Spleen (tissue), 11 donors: ENCODE measurements at regions not wholly inside any gene's neighbourhood (a gene's known extent, or its start where the extent isn't known, plus 50 kb on each side); places are given as distances from the start of the nearest gene placed in this dataset.

Experiments used
- DNase-seq: peaks from one replicate; pipeline ENCODE4 v3.0.0-alpha.2; 2020
- H3K27ac ChIP-seq, 8 donors: fragments of 200-600 bp; sonication (generic) in 7 of 8; 1 replicate in 4 of 8; 2 replicates in 4 of 8; pipeline versions ENCODE4 v1.5.0 to v1.8.0; 2016 to 2021; ENCODE audit warnings: inconsistent platforms in 4 of 8, mild to moderate bottlenecking in 4 of 8, moderate library complexity in 1 of 8
- H3K27me3 ChIP-seq, 7 donors: fragments of 200-600 bp; sonication (generic) in 6 of 7; replicated peaks in 1 of 7; 1 replicate in 4 of 7; 2 replicates in 3 of 7; pipeline versions ENCODE4 v1.5.0 to v1.8.0; 2016 to 2021; ENCODE audit warnings: inconsistent platforms in 3 of 7, mild to moderate bottlenecking in 1 of 7
- H3K36me3 ChIP-seq, 6 donors: fragments of 200-600 bp; sonication (generic) in 5 of 6; 1 replicate in 4 of 6; 2 replicates in 2 of 6; pipeline versions ENCODE4 v1.5.0 to v1.8.0; 2016 to 2021; ENCODE audit warnings: inconsistent platforms in 2 of 6
- H3K4me1 ChIP-seq, 6 donors: fragments of 200-600 bp; sonication (generic) in 5 of 6; 1 replicate in 3 of 6; 2 replicates in 3 of 6; pipeline versions ENCODE4 v1.5.0 to v1.8.0; 2016 to 2021; ENCODE audit warnings: inconsistent platforms in 3 of 6
- H3K4me3 ChIP-seq, 8 donors: fragments of 200-600 bp; sonication (generic) in 7 of 8; 1 replicate in 4 of 8; 2 replicates in 4 of 8; pipeline versions ENCODE4 v1.5.0 to v1.8.0; 2016 to 2021; ENCODE audit warnings: inconsistent platforms in 4 of 8, mild to moderate bottlenecking in 4 of 8, moderate library complexity in 2 of 8
- H3K9me3 ChIP-seq, 8 donors: fragments of 200-600 bp; sonication (generic) in 7 of 8; 1 replicate in 4 of 8; 2 replicates in 4 of 8; pipeline versions ENCODE4 v1.5.0 to v1.8.0; 2016 to 2021; ENCODE audit warnings: inconsistent platforms in 4 of 8
- POLR2A ChIP-seq, 3 donors: fragments of 450-650 bp; IDR thresholded peaks; one replicate each; pipeline ENCODE4 v1.5.1; 2017; ENCODE audit warnings: antibody characterized with exemption in 3 of 3, mild to moderate bottlenecking in 1 of 3
- POLR2AphosphoS5 ChIP-seq, 3 donors: sonication (generic); formaldehyde crosslinking; IDR thresholded peaks; one replicate each; pipeline ENCODE4 v1.5.1; 2017; ENCODE audit warnings: antibody characterized with exemption in 3 of 3
- WGBS, 5 donors: extraction: QIAGEN DNeasy Blood & Tissue Kit in 3 of 5; methylation state at CpG; one replicate each; pipeline versions ENCODE4 v1.1.5 to v1.1.7; 2013 to 2018; 5-methylcytosine and 5-hydroxymethylcytosine counted together
- intact Hi-C: fragments of 100-400 bp; cut with DNase I; formaldehyde crosslinking; loops from one replicate; pipeline ENCODE4 v1.15.0; 2023; ENCODE audit warnings: low total_unique reads
- TF ChIP-seq, protein P1 (sequence below), 11 experiments: fragments of 200-600 bp in 7 of 11; fragments of 450-650 bp in 4 of 11; sonication (generic) in 4 of 11; IDR thresholded peaks in 8 of 11; conservative IDR thresholded peaks in 3 of 11; 1 replicate in 7 of 11; 2 replicates in 4 of 11; pipeline versions ENCODE4 v1.4.0 to v1.8.0; 2016 to 2021; ENCODE audit warnings: antibody characterized with exemption in 11 of 11, inconsistent platforms in 4 of 11, mild to moderate bottlenecking in 1 of 11
- donor health status: healthy with polysubstance abuse.
- donor health status: DM: no; HTN: no; CAD: no; lungs with moderate emphysema.
- donor health status: DM: no; HTN: no; CAD: no.
- donor health status: Bipolar disorder and iron deficiency.
- donor health status: healthy.
- donor health status: DM: no; HTN: no; CAD: no.
- donor health status: DM: yes; HTN: yes; CAD: no.

DNA sequence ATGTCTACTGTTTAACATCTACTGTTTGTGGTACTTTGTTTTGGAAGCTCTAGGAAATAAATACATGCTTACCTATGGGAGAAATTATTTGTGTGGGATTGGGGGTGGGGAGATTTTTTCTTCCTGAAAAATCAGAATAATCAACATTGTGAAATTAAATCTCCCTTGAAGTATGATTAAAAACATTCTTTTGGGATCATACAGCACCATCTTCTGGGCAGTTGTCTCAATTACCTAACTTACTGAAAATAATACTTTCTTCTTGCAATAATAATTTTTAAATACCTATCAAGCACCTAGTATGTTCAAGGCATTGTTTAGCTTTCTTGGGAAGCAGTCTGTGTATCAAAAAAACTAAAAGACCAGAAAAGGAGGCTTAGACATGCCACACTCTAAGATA is 576.5 kb upstream of the ARGLU1 start:
- H3K4me3 ChIP-seq: no peak overlapping the region
- no peak for TF ChIP-seq POLR2A (IDR thresholded peaks at IDR 0.05)
- TF ChIP-seq, protein P1, sequence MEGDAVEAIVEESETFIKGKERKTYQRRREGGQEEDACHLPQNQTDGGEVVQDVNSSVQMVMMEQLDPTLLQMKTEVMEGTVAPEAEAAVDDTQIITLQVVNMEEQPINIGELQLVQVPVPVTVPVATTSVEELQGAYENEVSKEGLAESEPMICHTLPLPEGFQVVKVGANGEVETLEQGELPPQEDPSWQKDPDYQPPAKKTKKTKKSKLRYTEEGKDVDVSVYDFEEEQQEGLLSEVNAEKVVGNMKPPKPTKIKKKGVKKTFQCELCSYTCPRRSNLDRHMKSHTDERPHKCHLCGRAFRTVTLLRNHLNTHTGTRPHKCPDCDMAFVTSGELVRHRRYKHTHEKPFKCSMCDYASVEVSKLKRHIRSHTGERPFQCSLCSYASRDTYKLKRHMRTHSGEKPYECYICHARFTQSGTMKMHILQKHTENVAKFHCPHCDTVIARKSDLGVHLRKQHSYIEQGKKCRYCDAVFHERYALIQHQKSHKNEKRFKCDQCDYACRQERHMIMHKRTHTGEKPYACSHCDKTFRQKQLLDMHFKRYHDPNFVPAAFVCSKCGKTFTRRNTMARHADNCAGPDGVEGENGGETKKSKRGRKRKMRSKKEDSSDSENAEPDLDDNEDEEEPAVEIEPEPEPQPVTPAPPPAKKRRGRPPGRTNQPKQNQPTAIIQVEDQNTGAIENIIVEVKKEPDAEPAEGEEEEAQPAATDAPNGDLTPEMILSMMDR (IDR thresholded peaks at IDR 0.05 in 8 of 11, conservative IDR thresholded peaks at IDR 0.05 in 3 of 11): no peak
- no peak for TF ChIP-seq POLR2AphosphoS5 (IDR thresholded peaks at IDR 0.05)
- intact Hi-C loops: no loop called here
- H3K4me1 ChIP-seq: no peaks in the 10 kb centered on the region
- no peak overlapping the region for H3K27ac ChIP-seq
- H3K27me3 ChIP-seq: no peaks in the 10 kb centered on the region
- H3K9me3 ChIP-seq: no peaks in the 10 kb centered on the region
- DNase-seq: no peak
- H3K36me3 ChIP-seq: no peaks in the 10 kb centered on the region

GRCh38 chr13:107141767-107142166 is 573.8 kb upstream of the ARGLU1 start:
- TF ChIP-seq, protein P1 (IDR thresholded peaks at IDR 0.05 in 8 of 11, conservative IDR thresholded peaks at IDR 0.05 in 3 of 11): no peak
- TF ChIP-seq POLR2AphosphoS5 (IDR thresholded peaks at IDR 0.05) (no peak), POLR2A (IDR thresholded peaks at IDR 0.05) (no peak)
- Histone ChIP-seq H3K4me3 (no peak overlapping the region), H3K27ac (no peak overlapping the region), H3K36me3 (no peaks in the 10 kb centered on the region), H3K9me3 (no peaks in the 10 kb centered on the region), H3K27me3 (no peaks in the 10 kb centered on the region), H3K4me1 (no peaks in the 10 kb centered on the region)
- intact Hi-C loops: no loop called here
- WGBS, 5 donors: 50 to 76% (median 63%) methylated on average over 3 of the region's 3 CpGs
- no peak for DNase-seq

GRCh38 chr13:107139006-107139405 is 571.1 kb upstream of the ARGLU1 start:
- intact Hi-C loops: no loop called here
- Histone ChIP-seq H3K4me1 (no peaks in the 10 kb centered on the region), H3K27ac (no peak overlapping the region), H3K36me3 (no peaks in the 10 kb centered on the region), H3K27me3 (no peaks in the 10 kb centered on the region), H3K4me3 (no peak overlapping the region), H3K9me3 (no peaks in the 10 kb centered on the region)
- DNase-seq: no peak
- WGBS, 5 donors: 78 to 92% (median 82%) methylated on average over 1 of the region's 1 CpG
- no peak for TF ChIP-seq POLR2AphosphoS5 (IDR thresholded peaks at IDR 0.05)
- TF ChIP-seq, protein P1 (IDR thresholded peaks at IDR 0.05 in 8 of 11, conservative IDR thresholded peaks at IDR 0.05 in 3 of 11): no peak
- TF ChIP-seq POLR2A (IDR thresholded peaks at IDR 0.05): no peak

DNA sequence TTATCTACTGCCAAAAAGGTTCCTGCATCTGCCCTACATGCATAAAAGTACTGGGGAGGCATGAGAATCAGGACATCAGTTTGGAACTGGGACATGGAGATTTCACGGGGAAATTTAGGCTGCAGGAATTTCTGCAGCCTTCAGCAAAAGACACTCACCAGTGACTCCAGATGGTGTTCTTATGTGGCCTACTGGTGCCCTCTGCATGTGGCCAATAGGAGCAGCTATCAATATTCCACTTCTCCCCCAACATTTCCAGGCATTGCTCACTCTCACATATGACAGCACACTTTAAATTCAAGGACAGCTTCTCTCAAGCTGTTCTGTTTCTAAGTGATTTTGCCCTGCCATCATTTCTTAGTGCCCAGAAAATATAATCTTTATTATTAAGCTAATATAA is 570.5 kb upstream of the ARGLU1 start:
- no peak for DNase-seq
- Histone ChIP-seq H3K27ac (no peak overlapping the region), H3K36me3 (no peaks in the 10 kb centered on the region), H3K9me3 (no peaks in the 10 kb centered on the region), H3K4me3 (no peak overlapping the region), H3K27me3 (no peaks in the 10 kb centered on the region), H3K4me1 (no peaks in the 10 kb centered on the region)
- WGBS, 5 donors: 76 to 95% (median 84%) methylated on average over 1 of the region's 1 CpG
- TF ChIP-seq POLR2AphosphoS5 (IDR thresholded peaks at IDR 0.05): no peak
- no peak for TF ChIP-seq POLR2A (IDR thresholded peaks at IDR 0.05)
- intact Hi-C loops: no loop called here

- H3K4me1 ChIP-seq: no peaks in the 10 kb centered on the region
- intact Hi-C loops: no loop called here
- DNase-seq: no peak
- no peaks in the 10 kb centered on the region for H3K36me3 ChIP-seq
- H3K9me3 ChIP-seq: no peaks in the 10 kb centered on the region
- H3K4me3 ChIP-seq: no peak overlapping the region
- TF ChIP-seq POLR2A (IDR thresholded peaks at IDR 0.05) (no peak), POLR2AphosphoS5 (IDR thresholded peaks at IDR 0.05) (no peak)
- H3K27ac ChIP-seq: no peak overlapping the region
- no peaks in the 10 kb centered on the region for H3K27me3 ChIP-seq
- 67 to 84% (median 80%) methylated on average over 5 of the region's 5 CpGs for WGBS, 5 donors
Observed at GRCh38 chr13:107133950-107134349, 566.0 kb upstream of the ARGLU1 start.
